IPS-20b (cell line): ENCODE measurements at regions not wholly inside any gene's neighbourhood (a gene's known extent, or its start where the extent isn't known, plus 50 kb on each side); places are given as distances from the start of the nearest gene placed in this dataset.

Source experiments
- H3K27ac ChIP-seq: one replicate; pipeline ENCODE4 v1.5.1; 2013; ENCODE audit warnings: low read length
- H3K27me3 ChIP-seq: 2 replicates; pipeline ENCODE4 v1.6.1; 2013; ENCODE audit warnings: mild to moderate bottlenecking, low read length, inconsistent platforms; ENCODE audit not compliant: insufficient read depth
- H3K36me3 ChIP-seq: 2 replicates; pipeline ENCODE4 v1.6.1; 2013; ENCODE audit warnings: low read depth, mild to moderate bottlenecking, inconsistent platforms, low read length, moderate library complexity; ENCODE audit not compliant: insufficient read depth
- H3K4me1 ChIP-seq: 2 replicates; pipeline ENCODE4 v1.6.1; 2013; ENCODE audit warnings: mild to moderate bottlenecking, control low read depth, inconsistent platforms, low read length, moderate library complexity; ENCODE audit not compliant: insufficient read depth
- H3K4me3 ChIP-seq: 2 replicates; pipeline ENCODE4 v1.5.1; 2013; ENCODE audit warnings: mild to moderate bottlenecking, low read length, inconsistent platforms
- H3K9ac ChIP-seq: 2 replicates; pipeline ENCODE4 v1.6.1; 2013; ENCODE audit warnings: low read depth, mild to moderate bottlenecking, inconsistent platforms, low read length, moderate library complexity
- H3K9me3 ChIP-seq: 2 replicates; pipeline ENCODE4 v1.6.1; 2013; ENCODE audit warnings: mild to moderate bottlenecking, low read depth, low read length, inconsistent platforms; ENCODE audit not compliant: insufficient read depth

- H3K9me3 ChIP-seq: no peaks in the 10 kb centered on the region
- H3K27ac ChIP-seq: no peak overlapping the region
- H3K9ac ChIP-seq: no peak overlapping the region
- H3K4me1 ChIP-seq: no peaks in the 10 kb centered on the region
- no peaks in the 10 kb centered on the region for H3K27me3 ChIP-seq
- no peaks in the 10 kb centered on the region for H3K36me3 ChIP-seq
- no peak overlapping the region for H3K4me3 ChIP-seq
Measured at GRCh38 chr12:19694627-19695026, 255.3 kb downstream of the AEBP2 start.

DNA sequence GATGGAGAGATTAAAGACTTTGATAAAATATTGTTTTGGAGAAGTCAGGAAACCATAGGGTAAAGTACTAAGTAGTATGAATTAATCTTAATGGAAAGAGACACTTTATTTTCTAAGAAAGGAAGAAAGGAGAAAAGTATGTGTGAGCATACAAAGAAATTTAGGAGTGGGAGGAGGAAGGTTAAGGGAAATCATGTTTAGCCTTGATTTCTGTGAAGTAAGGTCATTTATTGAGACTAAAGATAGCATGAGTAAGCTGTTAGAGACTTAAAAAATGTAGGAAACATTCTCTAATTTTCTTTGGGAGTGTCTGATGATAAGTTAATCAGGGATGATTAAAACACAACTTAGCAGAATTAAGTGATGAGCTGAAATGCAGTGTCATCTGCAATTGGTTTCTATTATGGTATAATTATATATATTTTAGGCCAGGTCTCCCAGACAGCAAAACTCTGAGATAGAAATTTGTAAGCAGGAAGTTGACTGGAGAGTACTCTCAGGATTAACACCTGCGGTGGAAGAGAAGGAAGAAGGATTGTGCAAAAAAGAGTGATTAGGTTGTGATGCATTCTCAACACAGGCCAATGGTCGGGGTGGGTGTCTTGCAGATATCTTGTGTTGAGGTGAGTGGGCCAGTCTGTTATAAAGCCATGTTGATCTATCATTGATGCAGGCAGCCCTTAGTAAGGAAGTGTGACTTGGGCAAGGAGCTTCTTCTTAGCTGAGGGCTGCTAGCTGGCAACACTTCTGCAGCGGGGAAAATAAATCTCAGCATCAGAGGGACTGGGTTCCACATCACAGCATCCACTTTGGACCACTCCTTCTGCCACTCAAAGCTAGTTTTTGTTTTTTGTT is 256.2 kb downstream of the AEBP2 start:
- H3K27ac ChIP-seq: no peak overlapping the region
- H3K4me1 ChIP-seq: no peaks in the 10 kb centered on the region
- H3K36me3 ChIP-seq: no peaks in the 10 kb centered on the region
- no peak overlapping the region for H3K4me3 ChIP-seq
- no peaks in the 10 kb centered on the region for H3K9me3 ChIP-seq
- no peak overlapping the region for H3K9ac ChIP-seq
- no peaks in the 10 kb centered on the region for H3K27me3 ChIP-seq

DNA sequence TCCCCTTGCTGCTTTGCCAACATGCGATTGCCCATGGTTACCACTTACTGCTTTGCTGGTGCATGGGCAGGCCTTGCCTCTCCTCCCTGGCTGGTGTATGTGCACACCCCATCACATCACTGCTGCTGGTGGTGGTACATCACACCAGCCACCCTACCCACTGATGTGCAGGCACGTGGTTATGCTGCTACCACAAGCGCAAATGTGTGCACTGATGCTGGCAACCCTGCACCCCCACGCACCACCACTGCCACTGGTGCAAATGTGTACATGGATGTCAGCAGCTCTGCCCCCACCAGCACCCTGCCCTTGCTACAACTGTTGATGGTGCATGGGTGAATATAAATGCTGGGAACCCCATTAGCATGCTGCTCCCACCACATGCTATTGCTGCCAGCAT is 261.7 kb downstream of the AEBP2 start:
- Histone ChIP-seq H3K4me1 (no peaks in the 10 kb centered on the region), H3K4me3 (no peak overlapping the region), H3K9me3 (no peaks in the 10 kb centered on the region), H3K27ac (no peak overlapping the region), H3K27me3 (no peaks in the 10 kb centered on the region), H3K36me3 (no peaks in the 10 kb centered on the region), H3K9ac (no peak overlapping the region)

DNA sequence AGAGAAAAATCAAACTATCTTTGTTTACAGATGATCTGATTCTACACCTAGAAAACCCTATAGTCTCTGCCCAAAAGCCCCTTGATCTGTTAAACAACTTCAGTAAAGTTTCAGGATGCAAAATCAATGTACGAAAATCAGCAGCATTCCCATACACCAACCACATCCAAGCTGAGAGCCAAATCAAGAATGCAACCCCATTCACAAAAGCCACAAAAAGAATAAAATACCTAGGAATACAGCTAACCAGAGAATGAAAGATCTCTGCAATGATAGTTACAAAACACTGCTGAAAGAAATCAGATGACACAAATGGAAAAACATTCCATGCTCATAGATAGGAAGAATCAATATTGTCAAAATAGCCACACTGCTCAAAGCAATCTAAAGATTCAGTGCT is 265.7 kb downstream of the AEBP2 start:
- H3K27ac ChIP-seq: no peak overlapping the region
- no peaks in the 10 kb centered on the region for H3K27me3 ChIP-seq
- no peak overlapping the region for H3K9ac ChIP-seq
- no peaks in the 10 kb centered on the region for H3K4me1 ChIP-seq
- H3K36me3 ChIP-seq: no peaks in the 10 kb centered on the region
- 0 out of 2 replicates have a peak, but pooled peaks cover 4% of the 10 kb centered on the region for H3K9me3 ChIP-seq
- H3K4me3 ChIP-seq: no peak overlapping the region

DNA sequence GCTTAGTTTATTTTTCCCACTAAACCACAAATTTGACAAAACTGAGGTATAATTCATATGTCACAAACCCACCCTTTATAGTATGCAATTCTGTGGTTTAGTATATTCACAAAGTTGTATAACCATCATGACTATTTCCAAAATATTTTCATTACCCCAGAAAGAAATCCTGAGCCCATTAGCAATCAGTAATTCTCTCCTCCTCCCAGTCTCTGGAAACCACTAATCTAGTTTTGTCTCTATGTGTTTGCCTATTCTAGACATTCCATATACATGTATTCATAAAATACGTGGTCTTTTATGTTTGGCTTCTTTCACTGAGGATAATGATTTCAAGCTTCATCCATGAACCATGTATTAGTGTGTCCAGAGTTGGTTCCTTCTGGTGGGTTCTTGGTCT is 267.6 kb downstream of the AEBP2 start:
- Histone ChIP-seq H3K27me3 (no peaks in the 10 kb centered on the region), H3K9ac (no peak overlapping the region), H3K36me3 (no peaks in the 10 kb centered on the region), H3K4me3 (no peak overlapping the region), H3K9me3 (0 out of 2 replicates have a peak, but pooled peaks cover 4% of the 10 kb centered on the region), H3K4me1 (no peaks in the 10 kb centered on the region), H3K27ac (no peak overlapping the region)

- Histone ChIP-seq H3K9ac (no peak overlapping the region), H3K4me1 (no peaks in the 10 kb centered on the region), H3K9me3 (0 out of 2 replicates have a peak, but pooled peaks cover 4% of the 10 kb centered on the region), H3K27ac (no peak overlapping the region), H3K4me3 (no peak overlapping the region), H3K36me3 (no peaks in the 10 kb centered on the region), H3K27me3 (no peaks in the 10 kb centered on the region)
Measured at GRCh38 chr12:19707948-19708409, 268.7 kb downstream of the AEBP2 start.

DNA sequence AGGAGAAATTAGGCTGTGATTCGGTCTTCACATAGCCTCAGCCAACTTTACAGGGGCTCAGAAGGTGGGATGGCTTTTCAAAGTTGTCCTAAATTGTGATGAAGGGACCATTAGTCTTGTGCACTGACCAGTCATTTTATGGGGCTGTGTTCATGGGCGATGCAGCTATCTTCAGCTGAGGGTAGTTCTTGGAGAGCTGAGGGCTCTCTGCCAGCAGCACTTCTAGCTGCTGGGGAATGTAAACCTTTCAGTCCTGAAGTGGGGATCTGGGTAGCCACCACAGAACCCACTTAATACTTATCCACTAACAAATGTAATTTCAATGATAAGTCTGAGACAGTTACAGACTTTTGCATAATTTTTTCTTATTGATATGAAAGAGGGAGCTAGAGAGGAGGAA is 270.6 kb downstream of the AEBP2 start:
- no peaks in the 10 kb centered on the region for H3K27me3 ChIP-seq
- H3K9ac ChIP-seq: no peak overlapping the region
- H3K4me3 ChIP-seq: no peak overlapping the region
- H3K36me3 ChIP-seq: no peaks in the 10 kb centered on the region
- H3K27ac ChIP-seq: no peak overlapping the region
- 0 out of 2 replicates have a peak, but pooled peaks cover 4% of the 10 kb centered on the region for H3K9me3 ChIP-seq
- no peaks in the 10 kb centered on the region for H3K4me1 ChIP-seq

DNA sequence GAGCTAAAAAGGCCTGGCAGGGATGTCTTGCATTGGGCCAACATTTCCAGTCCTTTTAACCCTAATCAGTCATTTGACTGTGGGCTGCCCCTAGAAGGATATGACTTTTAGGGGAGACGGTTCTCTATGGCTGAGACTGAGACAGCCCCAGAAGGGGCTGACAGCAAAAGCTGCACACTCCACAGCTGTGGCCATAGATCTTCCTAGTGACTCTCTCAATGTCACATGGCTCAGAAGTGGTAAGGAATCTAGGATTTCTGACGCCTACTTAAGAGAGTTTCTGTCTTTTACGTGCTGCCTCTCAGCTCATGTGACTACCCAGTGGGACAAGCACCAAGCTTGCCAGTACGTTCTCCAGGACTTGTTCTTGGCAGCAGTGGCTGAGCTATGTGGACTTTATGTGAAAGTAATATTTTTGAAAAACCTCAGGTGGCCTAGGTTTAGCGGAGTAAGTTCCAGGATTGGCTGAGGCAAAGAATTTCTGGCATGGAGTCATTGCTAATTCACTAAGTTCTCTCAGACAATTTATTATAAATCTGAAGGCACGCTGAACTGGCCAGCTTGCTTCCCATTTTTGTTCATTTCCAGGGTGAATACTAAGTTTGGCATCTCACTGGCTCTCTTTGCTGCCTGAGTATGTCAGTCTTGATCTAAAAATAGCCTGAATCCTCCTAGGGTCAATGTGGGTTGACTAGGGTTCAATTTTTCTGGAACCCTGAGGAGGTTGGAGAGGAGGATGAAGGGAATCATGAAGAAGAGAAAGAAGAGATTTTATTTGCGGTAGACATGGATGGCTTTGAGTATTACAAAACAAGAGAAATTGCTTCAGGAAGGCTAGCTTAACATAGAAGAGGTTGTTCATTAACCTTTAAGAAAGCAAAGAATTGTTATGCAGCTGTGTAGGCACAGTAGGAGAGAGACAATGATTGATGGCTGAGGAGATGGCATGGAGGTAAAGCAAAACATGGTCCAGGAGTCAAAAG is 271.8 kb downstream of the AEBP2 start:
- Histone ChIP-seq H3K9ac (no peak overlapping the region), H3K27me3 (no peaks in the 10 kb centered on the region), H3K27ac (no peak overlapping the region)

DNA sequence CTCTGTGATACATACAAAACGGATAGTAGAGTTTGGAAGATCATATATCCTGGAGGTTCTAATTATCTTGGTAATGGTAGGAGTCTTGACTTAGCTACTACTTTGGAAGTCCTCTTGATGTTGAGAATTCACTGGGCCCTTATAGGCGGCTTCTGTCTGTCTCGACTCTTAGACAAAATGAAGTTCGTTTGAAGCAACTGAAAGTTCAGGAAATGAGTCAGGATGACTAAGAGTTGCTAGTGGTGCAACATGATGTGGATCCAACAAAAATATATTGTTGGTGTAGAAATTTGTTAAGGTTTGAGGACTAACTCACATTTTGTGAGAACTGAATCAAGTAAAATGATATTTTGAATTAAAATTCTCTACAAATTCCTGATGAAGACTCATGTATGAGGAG is 272.7 kb downstream of the AEBP2 start:
- no peak overlapping the region for H3K9ac ChIP-seq
- H3K4me3 ChIP-seq: no peak overlapping the region
- 0 out of 2 replicates have a peak, but pooled peaks cover 4% of the 10 kb centered on the region for H3K9me3 ChIP-seq
- no peaks in the 10 kb centered on the region for H3K36me3 ChIP-seq
- H3K27me3 ChIP-seq: no peaks in the 10 kb centered on the region
- no peaks in the 10 kb centered on the region for H3K4me1 ChIP-seq
- no peak overlapping the region for H3K27ac ChIP-seq

More for the DNA sequence above, 271.8 kb downstream of the AEBP2 start:
- H3K9me3 ChIP-seq: 0 out of 2 replicates have a peak, but pooled peaks cover 4% of the 10 kb centered on the region
- no peaks in the 10 kb centered on the region for H3K36me3 ChIP-seq
- no peaks in the 10 kb centered on the region for H3K4me1 ChIP-seq
- H3K4me3 ChIP-seq: no peak overlapping the region

GRCh38 chr12:19718401-19718800 is 279.1 kb downstream of the AEBP2 start:
- no peak overlapping the region for H3K4me3 ChIP-seq

GRCh38 chr12:19719672-19720071 is 280.4 kb downstream of the AEBP2 start:
- Histone ChIP-seq H3K9ac (no peak overlapping the region), H3K4me1 (no peaks in the 10 kb centered on the region), H3K4me3 (no peak overlapping the region), H3K27ac (no peak overlapping the region), H3K36me3 (no peaks in the 10 kb centered on the region), H3K9me3 (no peaks in the 10 kb centered on the region), H3K27me3 (no peaks in the 10 kb centered on the region)

More at GRCh38 chr12:19718401-19718800, 279.1 kb downstream of the AEBP2 start:
- Histone ChIP-seq H3K27ac (no peak overlapping the region), H3K9ac (no peak overlapping the region), H3K4me1 (no peaks in the 10 kb centered on the region), H3K27me3 (no peaks in the 10 kb centered on the region), H3K9me3 (no peaks in the 10 kb centered on the region), H3K36me3 (no peaks in the 10 kb centered on the region)
